Dermis blood vessel endothelial cell (primary cell): ENCODE measurements at regions not wholly inside any gene's neighbourhood (a gene's known extent, or its start where the extent isn't known, plus 50 kb on each side); places are given as distances from the start of the nearest gene placed in this dataset.

ENCODE experiments used
- DNase-seq: peaks from one replicate; pipeline ENCODE4 v3.0.0; 2010

DNA sequence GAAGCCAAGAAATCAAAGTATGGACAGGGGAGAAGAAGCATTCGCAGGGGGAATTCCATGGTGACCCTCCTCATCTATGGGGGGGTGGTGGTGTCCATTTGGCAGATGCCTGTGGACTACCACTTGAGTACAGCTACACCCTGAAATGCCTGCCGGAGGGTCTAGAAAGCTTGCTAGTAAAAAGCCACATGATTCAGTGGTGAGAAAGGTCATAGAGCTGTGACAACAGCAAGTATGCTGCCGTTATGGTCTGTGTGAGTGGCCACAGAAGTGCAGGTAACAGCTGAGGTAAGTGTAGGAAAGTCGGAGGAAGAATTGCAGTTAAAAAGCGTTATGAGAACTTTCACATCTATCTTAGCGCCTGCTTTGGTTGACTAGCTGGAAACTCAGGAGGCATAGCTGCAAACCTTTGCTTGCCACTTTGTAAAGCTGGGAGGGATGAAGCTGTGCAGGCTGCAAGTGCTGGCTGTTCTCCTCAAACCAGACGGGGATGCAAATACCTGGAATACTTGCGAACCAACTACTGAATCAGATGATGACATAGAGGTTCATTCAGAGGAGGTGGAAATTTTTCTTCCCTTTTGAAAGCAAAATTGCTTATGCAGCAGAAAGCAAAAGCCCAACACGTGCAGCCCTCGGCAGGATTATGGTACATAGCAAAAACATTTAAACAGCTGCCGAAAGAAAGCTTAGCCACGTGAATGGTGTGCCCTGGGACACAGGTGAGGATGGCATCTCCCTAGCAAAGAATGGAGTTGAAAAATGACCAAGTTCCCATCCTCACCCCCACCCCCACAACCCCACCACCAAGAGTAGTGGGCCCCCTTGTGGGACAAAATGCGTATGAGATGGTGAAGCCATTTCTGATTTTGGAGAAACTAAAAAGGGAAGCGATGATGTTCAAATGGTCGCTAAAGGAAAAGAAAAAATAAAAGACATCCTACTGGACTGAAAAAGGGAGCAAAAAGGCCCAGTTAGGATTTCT, 287.0 kb downstream of the RERGL start:
- DNase-seq = no peak

- DNase-seq = no peak
Observed at GRCh38 chr12:17793854-17794253, 296.1 kb downstream of the RERGL start.

DNA sequence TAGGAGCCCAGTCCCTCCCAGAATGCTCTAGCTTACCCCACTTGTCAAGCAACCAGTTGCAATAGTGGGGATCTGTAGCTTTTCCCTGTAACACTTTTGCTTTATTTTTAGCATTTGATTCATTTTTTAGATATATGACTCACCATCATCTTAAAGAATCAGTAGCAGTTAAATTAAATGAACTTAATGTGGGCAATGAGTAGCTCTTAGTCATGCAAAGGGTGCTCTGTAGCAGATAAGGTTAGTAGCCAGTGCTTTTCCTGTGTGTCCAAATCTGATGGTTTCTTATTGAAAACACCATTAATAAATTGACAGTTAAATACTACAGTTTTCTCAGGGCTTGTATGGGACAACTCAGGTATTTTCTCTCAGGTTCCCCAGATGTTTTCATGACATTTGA, 311.8 kb downstream of the RERGL start:
- DNase-seq = no peak

GRCh38 chr12:17763366-17763765, 326.6 kb downstream of the RERGL start:
- DNase-seq = no peak

GRCh38 chr12:17759982-17760381, 330.0 kb downstream of the RERGL start:
- DNase-seq = no peak
